B cell (primary cell): ENCODE measurements at regions not wholly inside any gene's neighbourhood (a gene's known extent, or its start where the extent isn't known, plus 50 kb on each side); places are given as distances from the start of the nearest gene placed in this dataset.
A peak's percentile ranks its signal among the peaks of the same experiment; 100 is the strongest.

Experiments used
- ATAC-seq: fragments of 200-7000 bp; cut with Tn5 transposase; one replicate; pipeline ENCODE4 v1.10.0; 2021; ENCODE audit warnings: low read depth, mild to moderate bottlenecking, moderate number of reproducible peaks, moderate library complexity
- CTCF ChIA-PET: fragments of 350-600 bp; sonication (Branson Sonifier 250); formaldehyde crosslinking; loops from one replicate; lab custom pipeline; 2021; ENCODE audit warnings: antibody characterized with exemption, inconsistent platforms; lab: Charles Lee
- POLR2A ChIA-PET: fragments of 350-600 bp; sonication (Branson Sonifier 250); formaldehyde crosslinking; loops from one replicate; lab custom pipeline; 2021; ENCODE audit warnings: antibody characterized with exemption; lab: Charles Lee
- DNase-seq: peaks from one replicate; pipeline ENCODE4 v3.0.0; 2013
- H2AFZ ChIP-seq: 2 replicates; pipeline ENCODE4 v1.6.1; 2012; ENCODE audit warnings: mild to moderate bottlenecking, low read depth, low read length; ENCODE audit not compliant: insufficient read depth, poor library complexity, severe bottlenecking
- H3K27ac ChIP-seq, 2 donors: 1 replicate in 1 of 2; 2 replicates in 1 of 2; pipeline ENCODE4 v1.5.1; 2012 to 2013; ENCODE audit warnings: low read length in 2 of 2, mild to moderate bottlenecking in 2 of 2, moderate library complexity in 1 of 2
- H3K27me3 ChIP-seq, 4 experiments: fragments of 200-600 bp in 1 of 4; sonication (generic) in 1 of 4; replicated peaks in 1 of 4; 1 replicate in 2 of 4; 2 replicates in 2 of 4; pipeline versions ENCODE4 v1.6.1 to v1.7.0; 2013 to 2016; ENCODE audit warnings: low read length in 3 of 4, mild to moderate bottlenecking in 2 of 4, mixed read lengths in 1 of 4, moderate library complexity in 1 of 4; ENCODE audit not compliant: insufficient read depth in 4 of 4, control insufficient read depth in 3 of 4; ENCODE audit errors: control extremely low read depth in 1 of 4
- H3K36me3 ChIP-seq, 2 experiments: replicated peaks in 1 of 2; 1 replicate in 1 of 2; 2 replicates in 1 of 2; pipeline versions ENCODE4 v1.6.1 to v1.7.1; 2013; ENCODE audit warnings: low read length in 1 of 2; ENCODE audit not compliant: insufficient read depth in 2 of 2, control insufficient read depth in 1 of 2; ENCODE audit errors: control extremely low read depth in 1 of 2, extremely low read depth in 1 of 2
- H3K4me1 ChIP-seq, 2 donors: fragments of 200-600 bp in 1 of 2; sonication (generic) in 1 of 2; 1 replicate in 1 of 2; 2 replicates in 1 of 2; pipeline versions ENCODE4 v1.5.1 to v1.6.1; 2013 to 2017; ENCODE audit warnings: low read length in 2 of 2; ENCODE audit not compliant: control insufficient read depth in 2 of 2, insufficient read depth in 2 of 2
- H3K4me2 ChIP-seq: replicated peaks from 2 replicates; pipeline ENCODE3; 2012; ENCODE audit warnings: mild to moderate bottlenecking, low read depth, low read length; ENCODE audit not compliant: poor library complexity, severe bottlenecking
- H3K4me3 ChIP-seq, 5 experiments: fragments of 200-600 bp in 1 of 5; sonication (generic) in 1 of 5; 1 replicate in 3 of 5; 2 replicates in 2 of 5; pipeline versions ENCODE4 v1.5.1 to v1.7.0; 2011 to 2016; ENCODE audit warnings: low read length in 4 of 5, mild to moderate bottlenecking in 4 of 5, low read depth in 2 of 5, control low read depth in 1 of 5, moderate library complexity in 1 of 5; ENCODE audit not compliant: insufficient read depth in 1 of 5; ENCODE audit errors: control extremely low read depth in 1 of 5, extremely low read depth in 1 of 5
- H3K79me2 ChIP-seq: fragments of 200-600 bp; sonication (generic); one replicate; pipeline ENCODE4 v1.6.0; 2016; ENCODE audit warnings: low read length; ENCODE audit not compliant: control insufficient read depth, insufficient read depth
- H3K9ac ChIP-seq: fragments of 200-600 bp; sonication (generic); 2 replicates; pipeline ENCODE4 v1.6.1; 2017; ENCODE audit warnings: mild to moderate bottlenecking, low read length, moderate library complexity
- H3K9me3 ChIP-seq, 3 donors: one replicate each; pipeline versions ENCODE4 v1.6.1 to v1.7.1; 2013; ENCODE audit warnings: low read length in 2 of 3; ENCODE audit not compliant: control insufficient read depth in 2 of 3, insufficient read depth in 1 of 3; ENCODE audit errors: control extremely low read depth in 1 of 3
- H4K20me1 ChIP-seq: 2 replicates; pipeline ENCODE4 v1.6.0; 2012; ENCODE audit warnings: mild to moderate bottlenecking, low read length; ENCODE audit not compliant: insufficient read depth, control insufficient read depth, poor library complexity, severe bottlenecking
- H3K27ac Mint-ChIP-seq: one replicate; pipeline ENCODE4 v1.8.0; 2021; ENCODE audit warnings: mixed read lengths
- H3K27me3 Mint-ChIP-seq: one replicate; pipeline ENCODE4 v1.8.0; 2021; ENCODE audit warnings: mixed read lengths
- H3K4me1 Mint-ChIP-seq: one replicate; pipeline ENCODE4 v1.8.0; 2021; ENCODE audit warnings: mixed read lengths
- H3K4me3 Mint-ChIP-seq: one replicate; pipeline ENCODE4 v1.8.0; 2021; ENCODE audit warnings: mixed read lengths
- H3K9me3 Mint-ChIP-seq: one replicate; pipeline ENCODE4 v1.8.0; 2022; ENCODE audit warnings: mixed read lengths; ENCODE audit not compliant: insufficient read depth
- CTCF ChIP-seq: fragments of 200-600 bp; IDR thresholded peaks from one replicate; pipeline ENCODE4 v1.8.0; 2022; ENCODE audit warnings: antibody characterized with exemption, mild to moderate bottlenecking
- EZH2 ChIP-seq: IDR thresholded peaks from 2 replicates; pipeline ENCODE4 v1.6.1; 2012; ENCODE audit warnings: borderline replicate concordance, low read depth, mild to moderate bottlenecking, moderate library complexity, low read length; ENCODE audit not compliant: insufficient read depth, poor library complexity, severe bottlenecking
- WGBS: methylation state at CpG from one replicate; pipeline ENCODE4 v1.1.5; 2013; ENCODE audit warnings: missing lambda C conversion rate; ENCODE audit not compliant: insufficient coverage; 5-methylcytosine and 5-hydroxymethylcytosine counted together
- intact Hi-C: fragments of 100-400 bp; cut with micrococcal nuclease; formaldehyde crosslinking; loops from one replicate; pipeline ENCODE4 v1.10.0; 2022

DNA sequence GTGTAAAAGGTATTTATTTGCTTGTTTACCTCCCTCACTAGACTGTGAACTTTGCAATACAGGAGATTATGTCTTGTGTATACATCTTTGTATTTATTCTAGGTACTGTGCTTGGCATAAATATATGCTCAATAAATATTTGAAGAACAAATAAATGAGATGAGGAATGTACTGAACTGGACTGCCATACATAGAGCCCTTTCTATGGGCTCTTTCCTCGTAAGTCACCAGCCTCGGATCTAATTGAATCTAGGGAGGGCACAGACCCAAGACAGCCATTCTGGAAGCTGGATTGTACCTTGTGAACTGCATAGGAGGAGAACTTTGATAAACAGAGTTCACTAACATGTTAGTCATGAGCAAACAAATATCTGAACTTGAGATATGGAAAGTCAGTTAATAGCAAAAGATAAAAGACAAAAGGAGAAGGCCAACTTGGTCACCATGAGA lies 503.9 kb downstream of the INSC start:
- H3K9me3 ChIP-seq, result no peaks in the 10 kb centered on the region
- ATAC-seq (no peak), DNase-seq (no peak)
- H2AFZ ChIP-seq, result no peak overlapping the region
- no peaks in the 10 kb centered on the region for H3K4me1 ChIP-seq
- Mint-ChIP-seq H3K27ac (no peak overlapping the region), H3K4me1 (no peaks in the 10 kb centered on the region), H3K27me3 (peaks cover 5% of the 10 kb centered on the region), H3K4me3 (no peak overlapping the region), H3K9me3 (no peaks in the 10 kb centered on the region)
- no peak overlapping the region for H3K9ac ChIP-seq
- no peaks in the 10 kb centered on the region for H3K36me3 ChIP-seq
- no peaks in the 10 kb centered on the region for H3K79me2 ChIP-seq
- H3K27me3 ChIP-seq, result no peaks in the 10 kb centered on the region
- 100% methylated on average over 1 of the region's 2 CpGs for WGBS
- ChIA-PET CTCF (no interaction called here), POLR2A (no interaction called here)
- no peak for TF ChIP-seq CTCF
- no peak for TF ChIP-seq EZH2
- H4K20me1 ChIP-seq, result no peaks in the 10 kb centered on the region
- intact Hi-C loops, result no loop called here
- no peak overlapping the region for H3K27ac ChIP-seq
- H3K4me2 ChIP-seq, result no peak overlapping the region
- H3K4me3 ChIP-seq, result no peak overlapping the region

DNA sequence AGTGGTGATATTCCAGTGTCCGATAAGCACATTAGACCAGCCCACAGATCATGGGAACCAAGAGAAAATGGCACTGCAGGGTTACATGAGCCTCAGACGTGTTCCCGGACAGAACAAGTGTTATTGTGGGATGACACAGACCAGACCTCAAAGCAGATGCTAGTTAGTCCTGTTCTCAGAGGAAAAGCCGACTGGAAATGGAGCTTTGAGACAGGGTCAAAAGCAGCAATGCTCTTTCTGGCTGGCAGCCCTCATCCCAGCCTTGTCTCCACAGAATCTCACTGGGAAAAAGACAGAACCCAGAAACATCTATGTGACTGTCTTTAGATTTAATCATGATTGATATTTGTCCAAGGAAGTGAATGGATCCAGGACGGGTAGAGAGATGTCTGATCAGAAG lies 506.8 kb downstream of the INSC start:
- no peak for DNase-seq
- no peak overlapping the region for H3K27ac Mint-ChIP-seq
- no peak for ATAC-seq
- no peaks in the 10 kb centered on the region for H3K36me3 ChIP-seq
- H3K27me3 Mint-ChIP-seq, result peaks cover 5% of the 10 kb centered on the region
- H3K4me2 ChIP-seq, result no peak overlapping the region
- POLR2A ChIA-PET, result no interaction called here
- no peak overlapping the region for H3K9ac ChIP-seq
- CTCF ChIA-PET, result no interaction called here
- intact Hi-C loops, result no loop called here
- no peak overlapping the region for H3K27ac ChIP-seq
- H4K20me1 ChIP-seq, result no peaks in the 10 kb centered on the region
- 83% methylated on average over 5 of the region's 5 CpGs for WGBS
- peak overlapping the region in 1 of 5 experiments; percentile 3 for H3K4me3 ChIP-seq
- no peaks in the 10 kb centered on the region for H3K9me3 ChIP-seq
- TF ChIP-seq CTCF, result no peak
- TF ChIP-seq EZH2, result no peak
- H3K4me1 Mint-ChIP-seq, result no peaks in the 10 kb centered on the region
- H3K27me3 ChIP-seq, result no peaks in the 10 kb centered on the region
- no peak overlapping the region for H3K4me3 Mint-ChIP-seq
- H3K79me2 ChIP-seq, result no peaks in the 10 kb centered on the region
- H2AFZ ChIP-seq, result no peak overlapping the region
- no peaks in the 10 kb centered on the region for H3K9me3 Mint-ChIP-seq
- no peaks in the 10 kb centered on the region for H3K4me1 ChIP-seq
